ENCODE measurements at regions not wholly inside any gene's neighbourhood (a gene's known extent, or its start where the extent isn't known, plus 50 kb on each side); places are given as distances from the start of the nearest gene placed in this dataset.

- TF ChIP-seq POLR2A (IDR thresholded peaks at IDR 0.05; ENCODE audit: low read depth, low read length) (no peak), TAF1 (IDR thresholded peaks at IDR 0.05; ENCODE audit: low read depth, low read length) (no peak)
Observed at GRCh38 chr15:62736756-62737155, 305.8 kb upstream of the TPM1 start.
